ENCODE measurements at regions not wholly inside any gene's neighbourhood (a gene's known extent, or its start where the extent isn't known, plus 50 kb on each side); places are given as distances from the start of the nearest gene placed in this dataset.

DNA sequence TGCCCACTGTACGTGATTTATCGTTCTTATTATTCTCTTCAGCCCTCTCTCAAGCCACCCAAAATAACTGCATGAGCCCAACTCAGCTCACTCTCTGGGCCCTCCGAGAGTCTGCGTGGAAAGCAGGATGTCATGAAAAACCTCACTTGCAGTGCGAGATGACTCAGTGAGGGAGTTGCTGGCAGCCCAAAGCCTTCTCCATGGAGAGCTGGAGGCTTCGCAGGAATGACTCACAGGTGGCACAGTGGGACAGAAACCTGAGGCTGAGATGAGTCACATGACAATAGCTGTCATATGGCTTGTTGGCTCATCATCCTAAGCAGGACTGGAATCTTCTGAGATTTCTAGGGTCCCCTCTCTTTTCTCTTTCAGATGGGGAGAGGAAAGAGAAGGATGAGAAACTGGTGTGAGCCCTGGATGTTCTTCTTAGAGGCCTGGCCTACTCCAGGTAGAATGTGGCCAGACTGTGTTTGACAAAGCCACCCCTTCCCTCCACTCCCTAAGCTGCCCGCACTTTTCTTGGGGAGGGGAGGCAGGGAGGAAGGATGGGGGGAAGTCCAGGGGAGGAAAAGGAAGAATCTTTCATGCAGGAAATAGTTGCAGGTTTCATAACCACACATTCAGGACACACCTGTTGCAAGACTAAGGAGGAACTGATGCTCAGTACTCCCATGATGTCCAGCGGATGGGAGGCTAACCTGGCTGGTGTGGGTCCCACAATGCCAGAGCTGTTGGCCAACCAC lies 160.6 kb upstream of the RPL38 start:
- TF ChIP-seq, protein P1, sequence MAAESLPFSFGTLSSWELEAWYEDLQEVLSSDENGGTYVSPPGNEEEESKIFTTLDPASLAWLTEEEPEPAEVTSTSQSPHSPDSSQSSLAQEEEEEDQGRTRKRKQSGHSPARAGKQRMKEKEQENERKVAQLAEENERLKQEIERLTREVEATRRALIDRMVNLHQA (CRISPR knock-in tag; IDR thresholded peaks at IDR 0.05), result no peak
- TF ChIP-seq MAFK (conservative IDR thresholded peaks at IDR 0.05 in 1 of 2, IDR thresholded peaks at IDR 0.05 in 1 of 2; ENCODE audit: low read length in 2 of 2) (no peak), JUND (CRISPR knock-in tag; IDR thresholded peaks at IDR 0.05) (no peak), PBX3 (CRISPR knock-in tag; IDR thresholded peaks at IDR 0.05; ENCODE audit: borderline replicate concordance) (no peak), CREB3 (CRISPR knock-in tag; IDR thresholded peaks at IDR 0.05) (no peak), EP300 (IDR thresholded peaks at IDR 0.05; ENCODE audit: low read depth in 2 of 2, low read length in 2 of 2) (no peak), EP300 (CRISPR knock-in tag; IDR thresholded peaks at IDR 0.05; ENCODE audit: borderline replicate concordance) (no peak), ZNF274 (CRISPR knock-in tag; IDR thresholded peaks at IDR 0.05) (no peak), ZNF121 (CRISPR knock-in tag; IDR thresholded peaks at IDR 0.05) (no peak)
- TF ChIP-seq, protein P2, sequence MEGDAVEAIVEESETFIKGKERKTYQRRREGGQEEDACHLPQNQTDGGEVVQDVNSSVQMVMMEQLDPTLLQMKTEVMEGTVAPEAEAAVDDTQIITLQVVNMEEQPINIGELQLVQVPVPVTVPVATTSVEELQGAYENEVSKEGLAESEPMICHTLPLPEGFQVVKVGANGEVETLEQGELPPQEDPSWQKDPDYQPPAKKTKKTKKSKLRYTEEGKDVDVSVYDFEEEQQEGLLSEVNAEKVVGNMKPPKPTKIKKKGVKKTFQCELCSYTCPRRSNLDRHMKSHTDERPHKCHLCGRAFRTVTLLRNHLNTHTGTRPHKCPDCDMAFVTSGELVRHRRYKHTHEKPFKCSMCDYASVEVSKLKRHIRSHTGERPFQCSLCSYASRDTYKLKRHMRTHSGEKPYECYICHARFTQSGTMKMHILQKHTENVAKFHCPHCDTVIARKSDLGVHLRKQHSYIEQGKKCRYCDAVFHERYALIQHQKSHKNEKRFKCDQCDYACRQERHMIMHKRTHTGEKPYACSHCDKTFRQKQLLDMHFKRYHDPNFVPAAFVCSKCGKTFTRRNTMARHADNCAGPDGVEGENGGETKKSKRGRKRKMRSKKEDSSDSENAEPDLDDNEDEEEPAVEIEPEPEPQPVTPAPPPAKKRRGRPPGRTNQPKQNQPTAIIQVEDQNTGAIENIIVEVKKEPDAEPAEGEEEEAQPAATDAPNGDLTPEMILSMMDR (CRISPR knock-in tag; IDR thresholded peaks at IDR 0.05), result no peak

Data from HepG2 (cell line).